Fibroblast of lung (primary cell): ENCODE measurements at regions not wholly inside any gene's neighbourhood (a gene's known extent, or its start where the extent isn't known, plus 50 kb on each side); places are given as distances from the start of the nearest gene placed in this dataset.

ENCODE experiments used
- DNase-seq, 2 donors: peaks; one replicate each; pipeline versions ENCODE4 v3.0.0 to v3.0.0-alpha.2; 2010; ENCODE audit warnings: low read depth in 2 of 2
- H2AFZ ChIP-seq: 2 replicates; pipeline ENCODE4 v1.5.1; 2012; ENCODE audit warnings: low read length, control low read depth, inconsistent platforms
- H3K27ac ChIP-seq: 2 replicates; pipeline ENCODE4 v1.5.1; 2011; ENCODE audit warnings: low read length, control low read depth; ENCODE audit not compliant: insufficient read depth
- H3K27me3 ChIP-seq: 2 replicates; pipeline ENCODE4 v1.5.1; 2011; ENCODE audit warnings: mild to moderate bottlenecking, low read length; ENCODE audit not compliant: control insufficient read depth, insufficient read depth
- H3K36me3 ChIP-seq: 2 replicates; pipeline ENCODE4 v1.5.1; 2011; ENCODE audit warnings: low read length; ENCODE audit not compliant: control insufficient read depth, insufficient read depth
- H3K4me1 ChIP-seq: 2 replicates; pipeline ENCODE4 v1.5.1; 2011; ENCODE audit warnings: low read length; ENCODE audit not compliant: control insufficient read depth, insufficient read depth; ENCODE audit errors: extremely low read depth
- H3K4me2 ChIP-seq: 2 replicates; pipeline ENCODE4 v1.5.1; 2011; ENCODE audit warnings: low read length, control low read depth; ENCODE audit not compliant: insufficient read depth; ENCODE audit errors: extremely low read depth
- H3K4me3 ChIP-seq, 4 experiments: fragments of 200-600 bp in 1 of 4; sonication (generic) in 1 of 4; replicated peaks in 1 of 4; 2 replicates each; pipeline ENCODE4 v1.5.1; 2011 to 2016; ENCODE audit warnings: low read length in 4 of 4, low read depth in 3 of 4, mild to moderate bottlenecking in 3 of 4, control low read depth in 2 of 4, inconsistent platforms in 1 of 4, mixed read lengths in 1 of 4; ENCODE audit not compliant: insufficient read depth in 1 of 4; ENCODE audit errors: control extremely low read depth in 1 of 4
- H3K79me2 ChIP-seq: 2 replicates; pipeline ENCODE4 v1.5.1; 2012; ENCODE audit warnings: mild to moderate bottlenecking, low read length, inconsistent platforms; ENCODE audit not compliant: control insufficient read depth, insufficient read depth
- H3K9ac ChIP-seq: 2 replicates; pipeline ENCODE4 v1.5.1; 2011; ENCODE audit warnings: mild to moderate bottlenecking, low read length, control low read depth; ENCODE audit not compliant: insufficient read depth
- H3K9me3 ChIP-seq: 2 replicates; pipeline ENCODE4 v1.5.1; 2012; ENCODE audit warnings: low read depth, low read length; ENCODE audit not compliant: control insufficient read depth, insufficient read depth
- H4K20me1 ChIP-seq: 2 replicates; pipeline ENCODE4 v1.5.1; 2011; ENCODE audit warnings: low read length; ENCODE audit not compliant: control insufficient read depth, insufficient read depth; ENCODE audit errors: extremely low read depth
- CTCF ChIP-seq, 2 donors: IDR thresholded peaks in 1 of 2; conservative IDR thresholded peaks in 1 of 2; 1 replicate in 1 of 2; 2 replicates in 1 of 2; pipeline ENCODE4 v1.5.1; 2011 to 2012; ENCODE audit warnings: low read length in 2 of 2, control low read depth in 1 of 2, inconsistent platforms in 1 of 2, low read depth in 1 of 2, mild to moderate bottlenecking in 1 of 2
- EZH2 ChIP-seq: IDR thresholded peaks from 2 replicates; pipeline ENCODE4 v1.5.1; 2012; ENCODE audit warnings: low read length, control low read depth, mild to moderate bottlenecking; ENCODE audit errors: missing control alignments

- H3K4me1 ChIP-seq: no peaks in the 10 kb centered on the region
- no peak for DNase-seq
- no peaks in the 10 kb centered on the region for H3K79me2 ChIP-seq
- H3K4me3 ChIP-seq: no peak overlapping the region
- no peaks in the 10 kb centered on the region for H3K9me3 ChIP-seq
- no peaks in the 10 kb centered on the region for H3K36me3 ChIP-seq
- TF ChIP-seq EZH2 (no peak), CTCF (conservative IDR thresholded peaks at IDR 0.05 in 1 of 2, IDR thresholded peaks at IDR 0.05 in 1 of 2; ENCODE audit: low read depth in 1 of 2, low read length in 2 of 2) (no peak)
- H3K27me3 ChIP-seq: no peaks in the 10 kb centered on the region
- no peak overlapping the region for H3K4me2 ChIP-seq
- H3K9ac ChIP-seq: no peak overlapping the region
- H3K27ac ChIP-seq: no peak overlapping the region
- no peaks in the 10 kb centered on the region for H4K20me1 ChIP-seq
- H2AFZ ChIP-seq: no peak overlapping the region
Observed at GRCh38 chr2:66324909-66325528, 109.9 kb upstream of the MEIS1 start.

- no peaks in the 10 kb centered on the region for H3K9me3 ChIP-seq
- H3K36me3 ChIP-seq: no peaks in the 10 kb centered on the region
- H4K20me1 ChIP-seq: no peaks in the 10 kb centered on the region
- no peaks in the 10 kb centered on the region for H3K27me3 ChIP-seq
- H3K4me2 ChIP-seq: no peak overlapping the region
- H3K27ac ChIP-seq: no peak overlapping the region
- H3K79me2 ChIP-seq: no peaks in the 10 kb centered on the region
- TF ChIP-seq CTCF (conservative IDR thresholded peaks at IDR 0.05 in 1 of 2, IDR thresholded peaks at IDR 0.05 in 1 of 2; ENCODE audit: low read depth in 1 of 2, low read length in 2 of 2): no peak
- no peak for TF ChIP-seq EZH2
- DNase-seq: no peak
- H3K4me1 ChIP-seq: no peaks in the 10 kb centered on the region
- H3K4me3 ChIP-seq: no peak overlapping the region
- H3K9ac ChIP-seq: no peak overlapping the region
- H2AFZ ChIP-seq: no peak overlapping the region
Observed at GRCh38 chr2:66324356-66324755, 110.6 kb upstream of the MEIS1 start.

DNA sequence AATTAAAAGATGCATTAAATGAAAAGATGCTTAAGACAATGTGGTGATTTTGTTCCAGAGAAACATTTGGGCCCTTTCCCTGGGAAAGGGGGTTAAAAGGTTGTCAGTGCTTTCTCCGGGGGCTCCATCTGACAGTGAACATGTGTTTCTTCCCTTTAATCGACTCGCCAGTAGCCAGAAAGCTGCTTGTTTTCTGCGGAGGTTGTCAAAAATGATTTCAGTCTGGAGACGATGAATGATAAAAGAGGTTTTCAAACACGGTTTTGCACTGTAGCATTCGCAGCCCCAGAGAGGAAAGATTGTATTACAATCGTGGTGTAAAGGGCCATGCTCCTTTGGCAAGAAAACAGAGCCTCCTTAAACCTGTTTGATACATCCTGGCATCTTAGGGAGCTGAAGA, 111.5 kb upstream of the MEIS1 start:
- Histone ChIP-seq H3K9me3 (no peaks in the 10 kb centered on the region), H3K4me1 (no peaks in the 10 kb centered on the region), H3K79me2 (no peaks in the 10 kb centered on the region), H3K27me3 (no peaks in the 10 kb centered on the region), H4K20me1 (no peaks in the 10 kb centered on the region), H3K9ac (no peak overlapping the region), H3K27ac (no peak overlapping the region), H3K36me3 (no peaks in the 10 kb centered on the region), H2AFZ (no peak overlapping the region), H3K4me2 (no peak overlapping the region), H3K4me3 (no peak overlapping the region)
- no peak for DNase-seq
- TF ChIP-seq CTCF (conservative IDR thresholded peaks at IDR 0.05 in 1 of 2, IDR thresholded peaks at IDR 0.05 in 1 of 2; ENCODE audit: low read depth in 1 of 2, low read length in 2 of 2): no peak
